Liver (tissue), 8 donors: ENCODE measurements at regions not wholly inside any gene's neighbourhood (a gene's known extent, or its start where the extent isn't known, plus 50 kb on each side); places are given as distances from the start of the nearest gene placed in this dataset.

ENCODE experiments used
- DNase-seq: peaks from one replicate; pipeline ENCODE4 v3.0.0-alpha.2; 2017; ENCODE audit warnings: low spot score
- H3K27ac ChIP-seq, 2 donors: one replicate each; pipeline ENCODE4 v1.7.0; 2013; ENCODE audit warnings: inconsistent platforms in 2 of 2, low read length in 2 of 2, control low read depth in 1 of 2, low read depth in 1 of 2, mild to moderate bottlenecking in 1 of 2
- H3K27me3 ChIP-seq, 4 donors: one replicate each; pipeline versions ENCODE4 v1.6.1 to v1.7.0; 2013; ENCODE audit warnings: low read length in 3 of 4, inconsistent platforms in 1 of 4, mild to moderate bottlenecking in 1 of 4, moderate library complexity in 1 of 4; ENCODE audit not compliant: control insufficient read depth in 4 of 4, insufficient read depth in 4 of 4
- H3K36me3 ChIP-seq, 4 donors: one replicate each; pipeline versions ENCODE4 v1.6.1 to v1.7.0; 2013; ENCODE audit warnings: low read length in 3 of 4, mild to moderate bottlenecking in 3 of 4, low read depth in 1 of 4, moderate library complexity in 1 of 4; ENCODE audit not compliant: control insufficient read depth in 4 of 4, insufficient read depth in 3 of 4
- H3K4me1 ChIP-seq, 4 donors: one replicate each; pipeline versions ENCODE4 v1.6.1 to v1.7.0; 2013; ENCODE audit warnings: low read length in 3 of 4, mild to moderate bottlenecking in 3 of 4, moderate library complexity in 1 of 4; ENCODE audit not compliant: control insufficient read depth in 4 of 4, insufficient read depth in 4 of 4
- H3K4me3 ChIP-seq, 3 donors: one replicate each; pipeline versions ENCODE4 v1.6.1 to v1.7.0; 2013; ENCODE audit warnings: low read length in 3 of 3, control low read depth in 1 of 3, low read depth in 1 of 3, mild to moderate bottlenecking in 1 of 3
- H3K9ac ChIP-seq, 2 donors: one replicate each; pipeline ENCODE4 v1.7.0; 2013; ENCODE audit warnings: low read length in 2 of 2, mild to moderate bottlenecking in 2 of 2, moderate library complexity in 2 of 2, control low read depth in 1 of 2, low read depth in 1 of 2
- H3K9me3 ChIP-seq, 4 donors: one replicate each; pipeline versions ENCODE4 v1.6.1 to v1.7.0; 2013; ENCODE audit warnings: low read length in 3 of 4; ENCODE audit not compliant: control insufficient read depth in 4 of 4
- EGR1 ChIP-seq, 2 donors: IDR thresholded peaks; 2 replicates each; pipeline ENCODE4 v1.6.1; 2016 to 2018; ENCODE audit warnings: antibody characterized with exemption in 2 of 2, low read depth in 2 of 2
- FOXA1 ChIP-seq: IDR thresholded peaks from 2 replicates; pipeline ENCODE4 v1.6.1; 2016; ENCODE audit warnings: antibody characterized with exemption
- GABPA ChIP-seq, 2 donors: IDR thresholded peaks in 1 of 2; conservative IDR thresholded peaks in 1 of 2; 2 replicates each; pipeline ENCODE4 v1.6.1; 2016; ENCODE audit warnings: antibody characterized with exemption in 2 of 2, mild to moderate bottlenecking in 1 of 2, moderate library complexity in 1 of 2
- HNF4A ChIP-seq, 2 donors: conservative IDR thresholded peaks; 2 replicates each; pipeline ENCODE4 v1.6.1; 2016; ENCODE audit warnings: antibody characterized with exemption in 2 of 2, mild to moderate bottlenecking in 2 of 2
- JUND ChIP-seq, 2 donors: IDR thresholded peaks; 2 replicates each; pipeline ENCODE4 v1.6.1; 2016; ENCODE audit warnings: antibody characterized with exemption in 2 of 2
- NR2F2 ChIP-seq: IDR thresholded peaks from 2 replicates; pipeline ENCODE4 v1.6.1; 2016; ENCODE audit warnings: antibody characterized with exemption
- RAD21 ChIP-seq, 2 donors: IDR thresholded peaks; 2 replicates each; pipeline ENCODE4 v1.6.1; 2016; ENCODE audit warnings: antibody characterized with exemption in 2 of 2, mild to moderate bottlenecking in 2 of 2
- TAF1 ChIP-seq: conservative IDR thresholded peaks from 2 replicates; pipeline ENCODE4 v1.6.1; 2016; ENCODE audit warnings: antibody characterized with exemption, mild to moderate bottlenecking
- YY1 ChIP-seq: IDR thresholded peaks from 2 replicates; pipeline ENCODE4 v1.6.1; 2016; ENCODE audit warnings: antibody characterized with exemption, mild to moderate bottlenecking
- WGBS: extraction: QIAGEN DNeasy Blood & Tissue Kit; methylation state at CpG from one replicate; pipeline ENCODE4 v1.1.7; 2013; 5-methylcytosine and 5-hydroxymethylcytosine counted together
- TF ChIP-seq, protein P1 (sequence below): IDR thresholded peaks from 2 replicates; pipeline ENCODE4 v1.6.1; 2016; ENCODE audit warnings: antibody characterized with exemption
- TF ChIP-seq, protein P2 (sequence below): fragments of 150-350 bp; IDR thresholded peaks from 2 replicates; pipeline ENCODE4 v1.5.1; 2017; ENCODE audit warnings: improper control_type of control experiment, low read depth, low read length; ENCODE audit not compliant: missing input control
- TF ChIP-seq, protein P3 (sequence below): IDR thresholded peaks from 2 replicates; pipeline ENCODE4 v1.6.1; 2016; ENCODE audit warnings: antibody characterized with exemption, mild to moderate bottlenecking
- donor health status: healthy.
- donor health status: healthy.
- donor health status: healthy.
- donor health status: healthy.
- donor health status: healthy.

DNA sequence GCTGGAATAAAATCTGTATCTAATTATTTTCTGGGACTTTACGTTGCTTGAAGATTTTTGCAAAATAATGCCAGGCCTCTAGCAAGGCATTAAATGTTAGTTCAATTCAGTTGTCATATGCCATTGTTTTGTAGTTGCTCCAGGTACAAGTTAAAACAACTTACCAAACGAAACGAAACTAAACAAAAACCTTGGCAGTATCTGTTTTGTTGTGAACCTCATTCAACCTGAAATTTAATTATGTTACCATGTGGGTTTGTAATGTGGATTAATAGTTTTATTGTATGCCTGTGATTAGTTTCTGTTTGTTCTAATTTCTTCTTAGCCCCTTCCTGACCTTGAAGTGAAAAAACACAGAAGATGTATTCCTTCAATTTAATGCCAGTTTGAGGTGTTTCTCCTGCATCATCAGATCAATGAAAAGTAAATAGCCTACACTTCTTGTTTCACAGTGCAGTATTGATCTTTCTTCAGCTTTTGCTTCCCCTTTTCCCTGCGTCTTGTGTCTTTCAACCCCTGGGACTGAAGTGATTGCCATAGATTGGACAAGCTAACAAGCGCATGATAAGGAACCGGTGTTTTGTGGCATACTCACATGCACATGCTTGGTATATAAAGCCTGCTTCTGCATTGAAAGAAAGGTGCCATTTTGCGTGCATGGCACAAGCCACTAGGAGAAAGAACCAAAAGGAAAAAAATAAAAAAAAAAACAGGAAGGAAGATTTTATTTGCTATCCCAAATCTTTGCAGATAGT is 699.0 kb upstream of the ARRDC3 start:
- Histone ChIP-seq H3K27me3 (no peaks in the 10 kb centered on the region), H3K9ac (no peak overlapping the region), H3K36me3 (no peaks in the 10 kb centered on the region), H3K4me3 (no peak overlapping the region), H3K9me3 (no peaks in the 10 kb centered on the region), H3K27ac (no peak overlapping the region), H3K4me1 (no peaks in the 10 kb centered on the region)
- WGBS: 58% methylated on average over 7 of the region's 7 CpGs
- no peak for DNase-seq
- TF ChIP-seq NR2F2 (no peak), TAF1 (no peak), GABPA (IDR thresholded peaks at IDR 0.05 in 1 of 2, conservative IDR thresholded peaks at IDR 0.05 in 1 of 2) (no peak), FOXA1 (no peak), EGR1 (IDR thresholded peaks at IDR 0.05; ENCODE audit: low read depth in 2 of 2) (no peak), YY1 (no peak), RAD21 (IDR thresholded peaks at IDR 0.05) (no peak)
- TF ChIP-seq, protein P1, sequence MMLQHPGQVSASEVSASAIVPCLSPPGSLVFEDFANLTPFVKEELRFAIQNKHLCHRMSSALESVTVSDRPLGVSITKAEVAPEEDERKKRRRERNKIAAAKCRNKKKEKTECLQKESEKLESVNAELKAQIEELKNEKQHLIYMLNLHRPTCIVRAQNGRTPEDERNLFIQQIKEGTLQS: no peak
- TF ChIP-seq, protein P2, sequence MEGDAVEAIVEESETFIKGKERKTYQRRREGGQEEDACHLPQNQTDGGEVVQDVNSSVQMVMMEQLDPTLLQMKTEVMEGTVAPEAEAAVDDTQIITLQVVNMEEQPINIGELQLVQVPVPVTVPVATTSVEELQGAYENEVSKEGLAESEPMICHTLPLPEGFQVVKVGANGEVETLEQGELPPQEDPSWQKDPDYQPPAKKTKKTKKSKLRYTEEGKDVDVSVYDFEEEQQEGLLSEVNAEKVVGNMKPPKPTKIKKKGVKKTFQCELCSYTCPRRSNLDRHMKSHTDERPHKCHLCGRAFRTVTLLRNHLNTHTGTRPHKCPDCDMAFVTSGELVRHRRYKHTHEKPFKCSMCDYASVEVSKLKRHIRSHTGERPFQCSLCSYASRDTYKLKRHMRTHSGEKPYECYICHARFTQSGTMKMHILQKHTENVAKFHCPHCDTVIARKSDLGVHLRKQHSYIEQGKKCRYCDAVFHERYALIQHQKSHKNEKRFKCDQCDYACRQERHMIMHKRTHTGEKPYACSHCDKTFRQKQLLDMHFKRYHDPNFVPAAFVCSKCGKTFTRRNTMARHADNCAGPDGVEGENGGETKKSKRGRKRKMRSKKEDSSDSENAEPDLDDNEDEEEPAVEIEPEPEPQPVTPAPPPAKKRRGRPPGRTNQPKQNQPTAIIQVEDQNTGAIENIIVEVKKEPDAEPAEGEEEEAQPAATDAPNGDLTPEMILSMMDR: no peak

DNA sequence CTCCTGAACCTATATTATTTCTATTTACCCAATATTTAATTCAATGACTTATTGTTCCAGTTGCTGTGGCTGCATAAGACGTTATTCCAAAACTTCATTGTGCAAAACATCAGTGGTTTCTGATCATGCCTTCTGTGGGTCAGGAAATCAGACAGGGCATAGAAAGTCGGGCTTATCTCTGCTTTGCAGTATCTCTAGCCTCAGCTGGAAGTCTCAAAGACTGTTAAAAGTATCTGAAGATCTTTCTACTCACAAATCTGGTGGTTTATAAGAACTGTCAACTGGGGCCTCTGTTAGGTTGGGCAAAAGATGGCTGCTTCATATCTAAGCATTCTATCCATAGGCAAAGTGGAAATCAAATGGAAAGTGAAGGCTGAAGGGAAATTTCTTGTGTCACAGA is 687.7 kb upstream of the ARRDC3 start:
- Histone ChIP-seq H3K4me3 (no peak overlapping the region), H3K27ac (no peak overlapping the region), H3K9ac (no peak overlapping the region), H3K36me3 (no peaks in the 10 kb centered on the region), H3K27me3 (peaks cover 0 to 3% (median 0%) of the 10 kb centered on the region in 4 donors), H3K9me3 (peaks cover 0 to 2% (median 0%) of the 10 kb centered on the region in 4 donors), H3K4me1 (no peaks in the 10 kb centered on the region)
- no peak for DNase-seq
- WGBS: 27% methylated on average over 2 of the region's 2 CpGs
- TF ChIP-seq YY1 (no peak), TAF1 (no peak), RAD21 (IDR thresholded peaks at IDR 0.05) (no peak), GABPA (IDR thresholded peaks at IDR 0.05 in 1 of 2, conservative IDR thresholded peaks at IDR 0.05 in 1 of 2) (no peak), FOXA1 (no peak), JUND (IDR thresholded peaks at IDR 0.05) (no peak), NR2F2 (no peak), HNF4A (conservative IDR thresholded peaks at IDR 0.05) (no peak)
- TF ChIP-seq, protein P3, sequence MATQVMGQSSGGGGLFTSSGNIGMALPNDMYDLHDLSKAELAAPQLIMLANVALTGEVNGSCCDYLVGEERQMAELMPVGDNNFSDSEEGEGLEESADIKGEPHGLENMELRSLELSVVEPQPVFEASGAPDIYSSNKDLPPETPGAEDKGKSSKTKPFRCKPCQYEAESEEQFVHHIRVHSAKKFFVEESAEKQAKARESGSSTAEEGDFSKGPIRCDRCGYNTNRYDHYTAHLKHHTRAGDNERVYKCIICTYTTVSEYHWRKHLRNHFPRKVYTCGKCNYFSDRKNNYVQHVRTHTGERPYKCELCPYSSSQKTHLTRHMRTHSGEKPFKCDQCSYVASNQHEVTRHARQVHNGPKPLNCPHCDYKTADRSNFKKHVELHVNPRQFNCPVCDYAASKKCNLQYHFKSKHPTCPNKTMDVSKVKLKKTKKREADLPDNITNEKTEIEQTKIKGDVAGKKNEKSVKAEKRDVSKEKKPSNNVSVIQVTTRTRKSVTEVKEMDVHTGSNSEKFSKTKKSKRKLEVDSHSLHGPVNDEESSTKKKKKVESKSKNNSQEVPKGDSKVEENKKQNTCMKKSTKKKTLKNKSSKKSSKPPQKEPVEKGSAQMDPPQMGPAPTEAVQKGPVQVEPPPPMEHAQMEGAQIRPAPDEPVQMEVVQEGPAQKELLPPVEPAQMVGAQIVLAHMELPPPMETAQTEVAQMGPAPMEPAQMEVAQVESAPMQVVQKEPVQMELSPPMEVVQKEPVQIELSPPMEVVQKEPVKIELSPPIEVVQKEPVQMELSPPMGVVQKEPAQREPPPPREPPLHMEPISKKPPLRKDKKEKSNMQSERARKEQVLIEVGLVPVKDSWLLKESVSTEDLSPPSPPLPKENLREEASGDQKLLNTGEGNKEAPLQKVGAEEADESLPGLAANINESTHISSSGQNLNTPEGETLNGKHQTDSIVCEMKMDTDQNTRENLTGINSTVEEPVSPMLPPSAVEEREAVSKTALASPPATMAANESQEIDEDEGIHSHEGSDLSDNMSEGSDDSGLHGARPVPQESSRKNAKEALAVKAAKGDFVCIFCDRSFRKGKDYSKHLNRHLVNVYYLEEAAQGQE: no peak
- TF ChIP-seq, protein P2: no peak
